Glomerular endothelial cell (primary cell): ENCODE measurements at regions not wholly inside any gene's neighbourhood (a gene's known extent, or its start where the extent isn't known, plus 50 kb on each side); places are given as distances from the start of the nearest gene placed in this dataset.

Experiments
- DNase-seq: peaks from one replicate; pipeline ENCODE4 v3.0.0-alpha.2; 2011; ENCODE audit warnings: low read depth, low spot score; ENCODE audit errors: extremely low read depth

- DNase-seq = no peak
Observed at GRCh38 chr21:28541371-28542112, 451.1 kb downstream of the LTN1 start.

- DNase-seq = no peak
Observed at GRCh38 chr21:28540514-28540913, 452.2 kb downstream of the LTN1 start.

- DNase-seq = no peak
Observed at GRCh38 chr21:28539623-28539988, 453.1 kb downstream of the LTN1 start.

GRCh38 chr21:28538987-28539622 is 453.6 kb downstream of the LTN1 start:
- no peak for DNase-seq

GRCh38 chr21:28537371-28538079 is 455.2 kb downstream of the LTN1 start:
- DNase-seq = no peak

- DNase-seq = no peak
Observed at GRCh38 chr21:28532446-28532845, 460.2 kb downstream of the LTN1 start.

- DNase-seq = no peak
Observed at GRCh38 chr21:28523367-28523766, 469.3 kb downstream of the LTN1 start.

- no peak for DNase-seq
Observed at GRCh38 chr21:28522014-28522799, 470.5 kb downstream of the LTN1 start.

- DNase-seq = no peak
Observed at GRCh38 chr21:28518630-28519029, 474.0 kb downstream of the LTN1 start.

- DNase-seq = no peak
Observed at GRCh38 chr21:28516991-28517592, 475.6 kb downstream of the LTN1 start.

GRCh38 chr21:28516021-28516420 is 476.7 kb downstream of the LTN1 start:
- no peak for DNase-seq

GRCh38 chr21:28513428-28513827 is 479.2 kb downstream of the LTN1 start:
- DNase-seq = no peak

GRCh38 chr21:28509031-28509430 is 483.6 kb downstream of the LTN1 start:
- DNase-seq = no peak

- DNase-seq = no peak
Observed at GRCh38 chr21:28508126-28508525, 484.6 kb downstream of the LTN1 start.

GRCh38 chr21:28496517-28496916 is 496.2 kb downstream of the LTN1 start:
- no peak for DNase-seq

- no peak for DNase-seq
Observed at GRCh38 chr21:28492127-28492526, 500.6 kb downstream of the LTN1 start.

- DNase-seq = no peak
Observed at GRCh38 chr21:28489821-28490350, 502.8 kb downstream of the LTN1 start.

GRCh38 chr21:28489162-28489561 is 503.5 kb downstream of the LTN1 start:
- no peak for DNase-seq

GRCh38 chr21:28487455-28488070 is 505.1 kb downstream of the LTN1 start:
- no peak for DNase-seq
